Choroid plexus epithelial cell (primary cell): ENCODE measurements at regions not wholly inside any gene's neighbourhood (a gene's known extent, or its start where the extent isn't known, plus 50 kb on each side); places are given as distances from the start of the nearest gene placed in this dataset.

Experiments
- DNase-seq: peaks from one replicate; pipeline ENCODE4 v3.0.0-alpha.2; 2010; ENCODE audit warnings: low read depth
- H3K4me3 ChIP-seq: 2 replicates; pipeline ENCODE4 v1.5.1; 2011; ENCODE audit warnings: low read depth, mild to moderate bottlenecking, control low read depth, low read length, moderate library complexity
- CTCF ChIP-seq: conservative IDR thresholded peaks from 2 replicates; pipeline ENCODE4 v1.5.1; 2011; ENCODE audit warnings: low read depth, mild to moderate bottlenecking, control low read depth, inconsistent platforms, low read length, moderate library complexity

- no peak for TF ChIP-seq CTCF
These were observed 148.0 kb upstream of the CDH12 start for GRCh38 chr5:23001120-23001519.

GRCh38 chr5:22998774-22999173 lies 145.6 kb upstream of the CDH12 start:
- no peak for TF ChIP-seq CTCF
- no peak for DNase-seq
- no peak overlapping the region for H3K4me3 ChIP-seq

More at GRCh38 chr5:23001120-23001519, 148.0 kb upstream of the CDH12 start:
- H3K4me3 ChIP-seq = no peak overlapping the region
- DNase-seq = no peak

- no peak overlapping the region for H3K4me3 ChIP-seq
- no peak for DNase-seq
- TF ChIP-seq CTCF = no peak
These were observed 145.2 kb upstream of the CDH12 start for GRCh38 chr5:22998362-22998761.

GRCh38 chr5:22988937-22989336 lies 135.8 kb upstream of the CDH12 start:
- no peak for DNase-seq
- TF ChIP-seq CTCF = no peak
- H3K4me3 ChIP-seq = no peak overlapping the region

- no peak for TF ChIP-seq CTCF
- no peak overlapping the region for H3K4me3 ChIP-seq
- DNase-seq = no peak
These were observed 133.1 kb upstream of the CDH12 start for GRCh38 chr5:22986281-22986680.

- TF ChIP-seq CTCF = no peak
- H3K4me3 ChIP-seq = no peak overlapping the region
- no peak for DNase-seq
These were observed 132.3 kb upstream of the CDH12 start for GRCh38 chr5:22985446-22985845.

- H3K4me3 ChIP-seq = no peak overlapping the region
- DNase-seq = no peak
- no peak for TF ChIP-seq CTCF
These were observed 117.9 kb upstream of the CDH12 start for GRCh38 chr5:22970956-22971618.
